HAP-1 (cell line): ENCODE measurements at regions not wholly inside any gene's neighbourhood (a gene's known extent, or its start where the extent isn't known, plus 50 kb on each side); places are given as distances from the start of the nearest gene placed in this dataset.

ENCODE experiments used
- DNase-seq, 2 experiments: peaks; one replicate each; pipeline ENCODE4 v3.0.0-alpha.2; 2016 to 2020; ENCODE audit warnings: low spot score in 2 of 2
- H3K27me3 ChIP-seq: fragments of 250-450 bp; sonication (Bioruptor Pico); 2 replicates; pipeline ENCODE4 v1.5.1; 2020; ENCODE audit warnings: low read depth, mild to moderate bottlenecking, moderate library complexity
- H3K36me3 ChIP-seq: fragments of 250-450 bp; sonication (Bioruptor Pico); replicated peaks from 2 replicates; pipeline ENCODE4 v1.5.1; 2020; ENCODE audit warnings: mild to moderate bottlenecking
- H3K4me1 ChIP-seq: fragments of 250-450 bp; sonication (Bioruptor Pico); 2 replicates; pipeline ENCODE4 v1.5.1; 2020; ENCODE audit warnings: mild to moderate bottlenecking
- H3K4me3 ChIP-seq: fragments of 250-450 bp; sonication (Bioruptor Pico); 2 replicates; pipeline ENCODE4 v1.5.1; 2020; ENCODE audit warnings: mild to moderate bottlenecking, moderate library complexity
- H3K9me3 ChIP-seq: fragments of 250-450 bp; sonication (Bioruptor Pico); 2 replicates; pipeline ENCODE4 v1.5.1; 2020; ENCODE audit warnings: mild to moderate bottlenecking, moderate library complexity
- in situ Hi-C: fragments of 300-500 bp; cut with MboI; formaldehyde crosslinking; loops from 3 replicates; pipeline ENCODE4 v1.14.3; 2020; ENCODE audit warnings: low sequenced_read_pairs, inconsistent platforms, mixed read lengths

DNA sequence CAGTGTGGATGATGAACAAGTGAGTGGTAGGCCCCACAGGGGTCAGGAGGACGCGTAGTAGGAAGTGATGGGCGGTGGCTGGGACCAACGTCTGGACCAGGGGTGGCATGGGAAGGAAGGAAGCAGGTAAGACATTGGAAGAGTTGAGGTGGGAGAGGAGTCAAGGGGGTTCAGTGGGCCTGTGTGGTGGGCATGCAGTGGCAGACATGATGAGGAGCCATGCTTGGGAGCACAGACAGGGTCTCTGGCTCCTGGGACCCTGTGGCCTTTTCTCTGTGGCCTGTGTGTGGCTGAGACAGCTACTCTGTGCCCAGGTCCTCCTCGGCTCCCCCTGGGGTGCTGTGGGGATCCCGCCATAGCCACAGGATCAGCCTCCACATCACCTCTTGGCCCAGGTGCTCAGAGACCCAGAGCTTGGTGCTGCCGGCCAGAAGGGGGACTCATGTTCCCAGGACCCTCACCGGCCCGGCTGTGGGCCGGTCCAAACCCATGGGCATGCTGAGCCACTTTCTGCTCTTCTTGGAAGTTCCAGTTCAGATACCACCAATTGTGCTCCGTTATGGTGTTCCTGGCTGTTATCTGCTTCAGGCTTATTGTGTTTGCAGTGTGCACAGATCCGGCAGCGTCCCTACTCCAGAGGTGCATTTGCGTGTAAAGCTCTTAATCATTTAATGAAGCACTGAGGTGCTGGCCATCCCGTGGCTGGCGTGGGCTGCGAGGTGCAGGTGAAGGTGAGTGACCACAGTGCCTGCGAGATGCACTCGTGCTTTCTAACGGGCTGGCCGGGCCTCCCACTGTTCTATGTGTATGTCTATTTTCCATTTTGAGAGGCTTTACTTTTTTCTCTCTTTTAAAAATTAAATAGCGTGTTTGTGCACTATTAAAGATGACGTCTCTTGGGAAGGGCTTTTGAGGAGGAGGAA is 147.9 kb downstream of the TEX29 start:
- H3K4me3 ChIP-seq: no peak overlapping the region
- no peaks in the 10 kb centered on the region for H3K4me1 ChIP-seq
- H3K9me3 ChIP-seq: no peaks in the 10 kb centered on the region
- DNase-seq: no peak
- no peaks in the 10 kb centered on the region for H3K36me3 ChIP-seq
- in situ Hi-C loops: no loop called here
- peaks cover 12% of the 10 kb centered on the region for H3K27me3 ChIP-seq

DNA sequence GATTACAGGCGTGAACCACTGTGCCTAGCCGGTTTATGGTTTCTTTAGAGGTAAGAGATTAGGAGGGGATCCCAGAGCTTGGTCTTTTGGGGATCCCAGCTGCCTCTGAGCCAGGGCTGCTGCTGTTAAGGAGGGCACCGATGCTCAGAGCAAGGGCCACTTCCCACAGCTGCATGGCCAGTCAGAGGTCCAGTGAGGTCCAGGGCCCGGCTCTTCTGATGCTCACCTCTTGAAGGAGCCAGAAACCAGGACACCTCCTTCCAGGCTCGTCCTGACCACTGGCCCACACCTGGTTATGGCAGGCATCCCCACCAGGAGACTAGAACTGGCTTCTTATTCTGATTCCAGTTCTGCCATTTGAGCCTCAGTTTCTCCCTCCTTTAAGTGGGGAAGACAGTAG is 149.0 kb downstream of the TEX29 start:
- Histone ChIP-seq H3K4me3 (no peak overlapping the region), H3K9me3 (no peaks in the 10 kb centered on the region), H3K4me1 (no peaks in the 10 kb centered on the region), H3K36me3 (no peaks in the 10 kb centered on the region), H3K27me3 (peaks cover 5% of the 10 kb centered on the region)
- no peak for DNase-seq
- in situ Hi-C loops: no loop called here

GRCh38 chr13:111469916-111470506 is 149.6 kb downstream of the TEX29 start:
- H3K36me3 ChIP-seq: no peaks in the 10 kb centered on the region
- in situ Hi-C loops: loop anchor here (5.0 to 10.0 kb wide), 2 partner anchors 972 to 1135 kb away; no protein-coding TSS in a partner anchor
- H3K27me3 ChIP-seq: 0 out of 2 replicates have a peak, but pooled peaks cover 2% of the 10 kb centered on the region
- no peaks in the 10 kb centered on the region for H3K9me3 ChIP-seq
- no peaks in the 10 kb centered on the region for H3K4me1 ChIP-seq
- no peak for DNase-seq
- no peak overlapping the region for H3K4me3 ChIP-seq

DNA sequence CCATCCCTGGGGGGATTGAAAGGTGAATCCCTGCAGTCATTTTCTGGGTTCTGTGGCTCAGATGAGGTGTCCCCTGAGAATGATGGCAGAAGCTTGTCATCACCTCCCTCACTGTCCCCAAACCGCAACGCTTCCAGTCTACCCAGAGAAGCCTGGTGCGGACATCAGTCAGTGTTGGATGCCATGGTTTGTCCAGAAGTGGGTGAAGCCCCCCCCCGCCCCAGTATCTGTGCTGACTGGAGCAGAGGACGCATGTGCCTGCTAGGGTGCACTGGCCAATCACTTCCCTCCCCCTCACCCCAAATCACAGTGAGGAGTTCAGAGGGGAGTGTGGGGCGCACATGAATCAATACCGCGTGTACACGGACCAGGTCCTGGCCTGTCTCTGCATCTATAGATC is 150.5 kb downstream of the TEX29 start:
- Histone ChIP-seq H3K36me3 (no peaks in the 10 kb centered on the region), H3K9me3 (no peaks in the 10 kb centered on the region), H3K4me1 (no peaks in the 10 kb centered on the region), H3K4me3 (no peak overlapping the region), H3K27me3 (0 out of 2 replicates have a peak, but pooled peaks cover 2% of the 10 kb centered on the region)
- no peak for DNase-seq
- in situ Hi-C loops: loop anchor here (5.0 to 10.0 kb wide), 2 partner anchors 971 to 1134 kb away; no protein-coding TSS in a partner anchor

- in situ Hi-C loops: loop anchor here (5.0 to 10.0 kb wide), 2 partner anchors 970 to 1133 kb away; no protein-coding TSS in a partner anchor
- H3K27me3 ChIP-seq: no peaks in the 10 kb centered on the region
- DNase-seq: no peak
These were observed 151.6 kb downstream of the TEX29 start for GRCh38 chr13:111472083-111472482.

DNA sequence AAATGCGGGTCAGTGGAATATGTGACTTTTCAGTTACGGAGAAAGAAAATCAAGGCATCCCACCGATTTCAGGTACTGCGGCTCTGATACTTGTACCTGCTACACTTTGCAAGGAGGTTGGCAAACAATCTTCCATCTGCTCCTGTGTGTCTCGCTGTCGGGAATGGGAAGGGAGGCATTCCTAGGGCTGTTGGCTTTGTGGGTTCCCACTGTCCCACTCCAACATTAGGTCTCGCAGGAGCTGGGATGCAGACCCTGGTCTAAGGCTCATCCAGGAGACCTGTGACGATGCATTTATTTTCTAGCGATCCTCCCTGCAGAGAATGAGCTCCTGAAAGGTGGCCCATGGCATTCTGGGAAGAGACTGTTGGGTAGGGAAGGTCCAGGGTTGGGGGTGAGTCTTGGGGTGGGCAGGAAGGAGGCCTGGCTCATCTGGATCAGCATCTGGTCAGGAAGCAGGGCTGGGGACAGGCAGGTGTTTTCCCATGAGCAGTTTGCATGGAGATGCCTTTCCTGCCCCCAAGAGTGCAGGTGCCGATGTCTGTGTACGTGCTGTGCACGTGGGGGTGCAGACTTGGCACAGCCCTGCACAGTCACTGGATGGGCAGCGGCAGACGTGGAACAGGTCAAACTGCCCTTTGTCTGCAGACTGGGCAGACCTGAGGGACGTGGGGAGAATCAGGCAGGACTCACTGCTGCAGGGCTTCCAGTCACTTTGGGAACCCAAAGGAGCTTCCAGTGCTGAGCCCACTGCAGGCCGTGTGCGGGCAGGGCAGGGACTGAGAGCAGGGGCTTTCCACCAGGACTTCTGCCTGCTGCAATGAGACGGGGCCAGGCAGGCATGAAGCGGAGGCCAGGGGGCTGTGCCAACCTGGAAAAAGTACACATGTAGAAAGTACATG is 152.4 kb downstream of the TEX29 start:
- Histone ChIP-seq H3K4me1 (no peaks in the 10 kb centered on the region), H3K36me3 (no peaks in the 10 kb centered on the region), H3K4me3 (no peak overlapping the region), H3K9me3 (no peaks in the 10 kb centered on the region), H3K27me3 (no peaks in the 10 kb centered on the region)
- in situ Hi-C loops: loop anchor here (5.0 to 10.0 kb wide), 2 partner anchors 969 to 1132 kb away; no protein-coding TSS in a partner anchor
- no peak for DNase-seq

More at GRCh38 chr13:111472083-111472482, 151.6 kb downstream of the TEX29 start:
- Histone ChIP-seq H3K36me3 (no peaks in the 10 kb centered on the region), H3K4me3 (no peak overlapping the region), H3K4me1 (no peaks in the 10 kb centered on the region), H3K9me3 (no peaks in the 10 kb centered on the region)

DNA sequence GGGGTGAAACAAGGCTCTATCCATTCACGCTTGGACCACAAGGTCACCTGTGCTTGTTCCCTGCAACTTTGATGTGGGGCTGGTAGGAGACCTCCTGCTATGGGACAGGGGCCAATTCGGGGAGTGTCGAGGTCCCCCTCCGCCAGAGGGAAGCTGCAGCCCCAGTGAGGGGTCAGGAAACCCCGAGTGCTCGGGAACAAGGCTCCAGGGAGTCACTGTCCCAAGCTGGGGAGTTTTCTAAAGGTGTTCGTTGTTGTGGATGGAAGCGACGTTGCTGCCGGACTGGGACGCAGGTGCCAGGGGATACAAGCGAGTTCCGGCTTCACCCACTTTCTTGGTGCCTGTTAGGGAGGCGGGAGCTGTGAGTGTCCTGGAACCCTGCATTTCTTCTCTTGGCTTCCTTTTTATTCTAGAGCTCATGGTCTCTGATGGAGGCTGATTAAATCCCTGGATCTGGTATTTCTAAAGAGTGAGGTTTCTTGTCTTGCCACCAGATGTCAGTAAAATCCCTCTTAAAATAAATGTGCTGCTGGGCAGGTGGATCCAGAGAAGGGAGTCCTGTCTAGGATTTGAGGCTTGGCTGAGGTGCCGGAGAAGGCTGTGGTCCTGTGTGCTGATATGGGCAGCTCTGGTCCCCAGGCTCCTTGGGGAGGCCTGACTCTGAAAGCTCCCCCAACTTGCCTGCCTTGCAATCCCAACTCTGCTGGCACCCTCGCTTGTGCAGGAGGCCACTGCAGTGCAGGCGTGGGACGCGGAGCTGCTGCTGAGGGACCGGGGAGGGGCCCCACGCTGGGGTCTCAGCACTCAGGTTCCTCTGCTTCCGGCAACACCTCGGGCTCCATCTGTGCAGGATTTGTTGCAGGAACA is 153.9 kb downstream of the TEX29 start:
- H3K4me3 ChIP-seq: no peak overlapping the region
- in situ Hi-C loops: loop anchor here (5.0 to 10.0 kb wide), 2 partner anchors 968 to 1130 kb away; no protein-coding TSS in a partner anchor
- H3K9me3 ChIP-seq: no peaks in the 10 kb centered on the region
- no peaks in the 10 kb centered on the region for H3K27me3 ChIP-seq
- peak; percentile 35 to 53 for DNase-seq
- H3K4me1 ChIP-seq: no peaks in the 10 kb centered on the region
- H3K36me3 ChIP-seq: no peaks in the 10 kb centered on the region

GRCh38 chr13:111475488-111475887 is 155.0 kb downstream of the TEX29 start:
- in situ Hi-C loops: loop anchor here (10.0 kb wide), 1 partner anchor 1129 kb away; no protein-coding TSS in a partner anchor

DNA sequence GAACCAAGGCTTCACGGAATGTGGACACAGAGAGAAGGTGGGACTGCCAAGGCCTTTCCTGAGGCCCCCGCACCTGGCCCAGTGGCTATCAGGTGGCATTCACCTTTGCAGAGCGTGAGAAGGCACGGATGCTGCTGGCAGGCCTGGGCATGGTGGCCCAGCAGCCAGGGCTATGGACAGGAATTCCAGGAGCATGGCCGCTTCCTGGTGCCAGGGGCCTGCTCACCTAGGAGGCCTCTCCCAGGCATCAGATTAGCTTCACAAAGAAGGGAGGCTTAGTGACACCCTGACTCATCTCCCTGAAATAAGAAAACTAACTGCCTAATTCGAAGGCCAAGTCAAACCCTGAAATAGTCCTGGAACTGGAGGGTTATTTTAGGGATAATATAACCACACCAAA is 155.8 kb downstream of the TEX29 start:
- no peaks in the 10 kb centered on the region for H3K36me3 ChIP-seq
- H3K27me3 ChIP-seq: no peaks in the 10 kb centered on the region
- no peak for DNase-seq
- H3K9me3 ChIP-seq: no peaks in the 10 kb centered on the region
- H3K4me1 ChIP-seq: no peaks in the 10 kb centered on the region
- in situ Hi-C loops: loop anchor here (10.0 kb wide), 1 partner anchor 1129 kb away; no protein-coding TSS in a partner anchor
- no peak overlapping the region for H3K4me3 ChIP-seq

More at GRCh38 chr13:111475488-111475887, 155.0 kb downstream of the TEX29 start:
- no peaks in the 10 kb centered on the region for H3K9me3 ChIP-seq
- no peaks in the 10 kb centered on the region for H3K36me3 ChIP-seq
- no peaks in the 10 kb centered on the region for H3K4me1 ChIP-seq
- no peak for DNase-seq
- no peak overlapping the region for H3K4me3 ChIP-seq
- no peaks in the 10 kb centered on the region for H3K27me3 ChIP-seq

GRCh38 chr13:111479412-111479811 is 159.0 kb downstream of the TEX29 start:
- no peak for DNase-seq
- H3K27me3 ChIP-seq: no peaks in the 10 kb centered on the region
- in situ Hi-C loops: loop anchor here (10.0 kb wide), 1 partner anchor 1125 kb away; no protein-coding TSS in a partner anchor
- no peak overlapping the region for H3K4me3 ChIP-seq
- H3K4me1 ChIP-seq: no peaks in the 10 kb centered on the region
- H3K9me3 ChIP-seq: no peaks in the 10 kb centered on the region
- no peaks in the 10 kb centered on the region for H3K36me3 ChIP-seq

DNA sequence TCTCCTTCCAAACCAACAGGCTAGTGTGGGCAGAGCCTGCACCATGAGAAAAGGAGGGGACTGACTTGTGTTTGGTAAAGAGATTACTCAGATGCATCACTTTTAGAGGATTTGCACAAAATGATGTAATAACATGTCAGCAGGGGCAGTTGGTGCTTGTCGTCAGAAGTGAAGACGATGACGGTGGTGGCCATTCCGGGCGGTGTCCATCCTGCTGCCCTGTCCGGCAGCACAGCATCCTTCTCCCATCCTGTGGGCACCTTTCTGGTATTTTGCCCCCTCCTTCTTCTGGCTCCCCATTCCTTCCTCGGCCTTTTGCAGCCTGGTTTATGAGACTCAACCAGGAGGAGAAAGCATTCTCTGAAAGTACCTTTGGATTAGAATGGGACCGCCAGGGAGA is 160.1 kb downstream of the TEX29 start:
- no peaks in the 10 kb centered on the region for H3K36me3 ChIP-seq
- no peaks in the 10 kb centered on the region for H3K9me3 ChIP-seq
- H3K27me3 ChIP-seq: no peaks in the 10 kb centered on the region
- no peak overlapping the region for H3K4me3 ChIP-seq
- in situ Hi-C loops: no loop called here
- no peaks in the 10 kb centered on the region for H3K4me1 ChIP-seq
- no peak for DNase-seq

GRCh38 chr13:111480976-111481375 is 160.5 kb downstream of the TEX29 start:
- Histone ChIP-seq H3K4me3 (no peak overlapping the region), H3K4me1 (no peaks in the 10 kb centered on the region), H3K36me3 (no peaks in the 10 kb centered on the region), H3K9me3 (no peaks in the 10 kb centered on the region), H3K27me3 (no peaks in the 10 kb centered on the region)
- DNase-seq: no peak
- in situ Hi-C loops: no loop called here
